Liver (tissue), 8 donors: ENCODE measurements at regions not wholly inside any gene's neighbourhood (a gene's known extent, or its start where the extent isn't known, plus 50 kb on each side); places are given as distances from the start of the nearest gene placed in this dataset.
A peak's percentile ranks its signal among the peaks of the same experiment; 100 is the strongest.

Source experiments
- DNase-seq: peaks from one replicate; pipeline ENCODE4 v3.0.0-alpha.2; 2017; ENCODE audit warnings: low spot score
- H3K27ac ChIP-seq, 2 donors: one replicate each; pipeline ENCODE4 v1.7.0; 2013; ENCODE audit warnings: inconsistent platforms in 2 of 2, low read length in 2 of 2, control low read depth in 1 of 2, low read depth in 1 of 2, mild to moderate bottlenecking in 1 of 2
- H3K27me3 ChIP-seq, 4 donors: one replicate each; pipeline versions ENCODE4 v1.6.1 to v1.7.0; 2013; ENCODE audit warnings: low read length in 3 of 4, inconsistent platforms in 1 of 4, mild to moderate bottlenecking in 1 of 4, moderate library complexity in 1 of 4; ENCODE audit not compliant: control insufficient read depth in 4 of 4, insufficient read depth in 4 of 4
- H3K36me3 ChIP-seq, 4 donors: one replicate each; pipeline versions ENCODE4 v1.6.1 to v1.7.0; 2013; ENCODE audit warnings: low read length in 3 of 4, mild to moderate bottlenecking in 3 of 4, low read depth in 1 of 4, moderate library complexity in 1 of 4; ENCODE audit not compliant: control insufficient read depth in 4 of 4, insufficient read depth in 3 of 4
- H3K4me1 ChIP-seq, 4 donors: one replicate each; pipeline versions ENCODE4 v1.6.1 to v1.7.0; 2013; ENCODE audit warnings: low read length in 3 of 4, mild to moderate bottlenecking in 3 of 4, moderate library complexity in 1 of 4; ENCODE audit not compliant: control insufficient read depth in 4 of 4, insufficient read depth in 4 of 4
- H3K4me3 ChIP-seq, 3 donors: one replicate each; pipeline versions ENCODE4 v1.6.1 to v1.7.0; 2013; ENCODE audit warnings: low read length in 3 of 3, control low read depth in 1 of 3, low read depth in 1 of 3, mild to moderate bottlenecking in 1 of 3
- H3K9ac ChIP-seq, 2 donors: one replicate each; pipeline ENCODE4 v1.7.0; 2013; ENCODE audit warnings: low read length in 2 of 2, mild to moderate bottlenecking in 2 of 2, moderate library complexity in 2 of 2, control low read depth in 1 of 2, low read depth in 1 of 2
- H3K9me3 ChIP-seq, 4 donors: one replicate each; pipeline versions ENCODE4 v1.6.1 to v1.7.0; 2013; ENCODE audit warnings: low read length in 3 of 4; ENCODE audit not compliant: control insufficient read depth in 4 of 4
- CTCF ChIP-seq: fragments of 150-350 bp; IDR thresholded peaks from 2 replicates; pipeline ENCODE4 v1.5.1; 2017; ENCODE audit warnings: improper control_type of control experiment, low read depth, low read length; ENCODE audit not compliant: missing input control
- EGR1 ChIP-seq, 2 donors: IDR thresholded peaks; 2 replicates each; pipeline ENCODE4 v1.6.1; 2016 to 2018; ENCODE audit warnings: antibody characterized with exemption in 2 of 2, low read depth in 2 of 2
- FOXA1 ChIP-seq: IDR thresholded peaks from 2 replicates; pipeline ENCODE4 v1.6.1; 2016; ENCODE audit warnings: antibody characterized with exemption
- FOXA2 ChIP-seq: IDR thresholded peaks from 2 replicates; pipeline ENCODE4 v1.6.1; 2016; ENCODE audit warnings: antibody characterized with exemption
- GABPA ChIP-seq, 2 donors: IDR thresholded peaks in 1 of 2; conservative IDR thresholded peaks in 1 of 2; 2 replicates each; pipeline ENCODE4 v1.6.1; 2016; ENCODE audit warnings: antibody characterized with exemption in 2 of 2, mild to moderate bottlenecking in 1 of 2, moderate library complexity in 1 of 2
- HNF4A ChIP-seq, 2 donors: conservative IDR thresholded peaks; 2 replicates each; pipeline ENCODE4 v1.6.1; 2016; ENCODE audit warnings: antibody characterized with exemption in 2 of 2, mild to moderate bottlenecking in 2 of 2
- HNF4G ChIP-seq: IDR thresholded peaks from 2 replicates; pipeline ENCODE4 v1.6.1; 2016; ENCODE audit warnings: antibody characterized with exemption
- JUND ChIP-seq, 2 donors: IDR thresholded peaks; 2 replicates each; pipeline ENCODE4 v1.6.1; 2016; ENCODE audit warnings: antibody characterized with exemption in 2 of 2
- MAX ChIP-seq: IDR thresholded peaks from 2 replicates; pipeline ENCODE4 v1.6.1; 2016; ENCODE audit warnings: antibody characterized with exemption
- NR2F2 ChIP-seq: IDR thresholded peaks from 2 replicates; pipeline ENCODE4 v1.6.1; 2016; ENCODE audit warnings: antibody characterized with exemption
- RAD21 ChIP-seq, 2 donors: IDR thresholded peaks; 2 replicates each; pipeline ENCODE4 v1.6.1; 2016; ENCODE audit warnings: antibody characterized with exemption in 2 of 2, mild to moderate bottlenecking in 2 of 2
- RXRA ChIP-seq, 2 donors: IDR thresholded peaks; 2 replicates each; pipeline ENCODE4 v1.6.1; 2017 to 2018; ENCODE audit warnings: antibody characterized with exemption in 2 of 2, mild to moderate bottlenecking in 1 of 2
- SP1 ChIP-seq: IDR thresholded peaks from 2 replicates; pipeline ENCODE4 v1.6.1; 2018; ENCODE audit warnings: antibody characterized with exemption, mild to moderate bottlenecking
- TAF1 ChIP-seq: conservative IDR thresholded peaks from 2 replicates; pipeline ENCODE4 v1.6.1; 2016; ENCODE audit warnings: antibody characterized with exemption, mild to moderate bottlenecking
- YY1 ChIP-seq: IDR thresholded peaks from 2 replicates; pipeline ENCODE4 v1.6.1; 2016; ENCODE audit warnings: antibody characterized with exemption, mild to moderate bottlenecking
- ZBTB33 ChIP-seq: IDR thresholded peaks from 2 replicates; pipeline ENCODE4 v1.6.1; 2016; ENCODE audit warnings: antibody characterized with exemption
- WGBS: extraction: QIAGEN DNeasy Blood & Tissue Kit; methylation state at CpG from one replicate; pipeline ENCODE4 v1.1.7; 2013; 5-methylcytosine and 5-hydroxymethylcytosine counted together
- TF ChIP-seq, protein P1 (sequence below): IDR thresholded peaks from 2 replicates; pipeline ENCODE4 v1.6.1; 2016; ENCODE audit warnings: antibody characterized with exemption, mild to moderate bottlenecking
- TF ChIP-seq, protein P2 (sequence below): IDR thresholded peaks from 2 replicates; pipeline ENCODE4 v1.6.1; 2016; ENCODE audit warnings: antibody characterized with exemption
- donor health status: healthy.
- donor health status: healthy.
- donor health status: healthy.
- donor health status: healthy.
- donor health status: healthy.

GRCh38 chr17:83147280-83147679 lies 67.9 kb downstream of the METRNL start (continued):
- TF ChIP-seq ZBTB33 (no peak), MAX (no peak), NR2F2 (no peak), FOXA2 (no peak), GABPA (IDR thresholded peaks at IDR 0.05 in 1 of 2, conservative IDR thresholded peaks at IDR 0.05 in 1 of 2) (no peak), RXRA (IDR thresholded peaks at IDR 0.05) (no peak), FOXA1 (no peak), SP1 (no peak), TAF1 (no peak)

GRCh38 chr17:83148317-83149028 lies 69.1 kb downstream of the METRNL start:
- Histone ChIP-seq H3K4me1 (no peaks in the 10 kb centered on the region), H3K9me3 (no peaks in the 10 kb centered on the region), H3K36me3 (no peaks in the 10 kb centered on the region), H3K27ac (peak overlapping the region in 1 of 2 donors; percentile 42), H3K4me3 (no peak overlapping the region), H3K9ac (no peak overlapping the region), H3K27me3 (no peaks in the 10 kb centered on the region)
- DNase-seq, result no peak
- TF ChIP-seq HNF4A (conservative IDR thresholded peaks at IDR 0.05) (no peak), FOXA2 (no peak), GABPA (IDR thresholded peaks at IDR 0.05 in 1 of 2, conservative IDR thresholded peaks at IDR 0.05 in 1 of 2) (no peak), EGR1 (IDR thresholded peaks at IDR 0.05; ENCODE audit: low read depth in 2 of 2) (no peak), RAD21 (IDR thresholded peaks at IDR 0.05) (no peak), HNF4G (no peak), YY1 (no peak), ZBTB33 (no peak), RXRA (IDR thresholded peaks at IDR 0.05) (no peak), JUND (IDR thresholded peaks at IDR 0.05) (no peak), CTCF (no peak), NR2F2 (no peak), FOXA1 (no peak), TAF1 (no peak), MAX (no peak), SP1 (no peak)
- TF ChIP-seq, protein P1, sequence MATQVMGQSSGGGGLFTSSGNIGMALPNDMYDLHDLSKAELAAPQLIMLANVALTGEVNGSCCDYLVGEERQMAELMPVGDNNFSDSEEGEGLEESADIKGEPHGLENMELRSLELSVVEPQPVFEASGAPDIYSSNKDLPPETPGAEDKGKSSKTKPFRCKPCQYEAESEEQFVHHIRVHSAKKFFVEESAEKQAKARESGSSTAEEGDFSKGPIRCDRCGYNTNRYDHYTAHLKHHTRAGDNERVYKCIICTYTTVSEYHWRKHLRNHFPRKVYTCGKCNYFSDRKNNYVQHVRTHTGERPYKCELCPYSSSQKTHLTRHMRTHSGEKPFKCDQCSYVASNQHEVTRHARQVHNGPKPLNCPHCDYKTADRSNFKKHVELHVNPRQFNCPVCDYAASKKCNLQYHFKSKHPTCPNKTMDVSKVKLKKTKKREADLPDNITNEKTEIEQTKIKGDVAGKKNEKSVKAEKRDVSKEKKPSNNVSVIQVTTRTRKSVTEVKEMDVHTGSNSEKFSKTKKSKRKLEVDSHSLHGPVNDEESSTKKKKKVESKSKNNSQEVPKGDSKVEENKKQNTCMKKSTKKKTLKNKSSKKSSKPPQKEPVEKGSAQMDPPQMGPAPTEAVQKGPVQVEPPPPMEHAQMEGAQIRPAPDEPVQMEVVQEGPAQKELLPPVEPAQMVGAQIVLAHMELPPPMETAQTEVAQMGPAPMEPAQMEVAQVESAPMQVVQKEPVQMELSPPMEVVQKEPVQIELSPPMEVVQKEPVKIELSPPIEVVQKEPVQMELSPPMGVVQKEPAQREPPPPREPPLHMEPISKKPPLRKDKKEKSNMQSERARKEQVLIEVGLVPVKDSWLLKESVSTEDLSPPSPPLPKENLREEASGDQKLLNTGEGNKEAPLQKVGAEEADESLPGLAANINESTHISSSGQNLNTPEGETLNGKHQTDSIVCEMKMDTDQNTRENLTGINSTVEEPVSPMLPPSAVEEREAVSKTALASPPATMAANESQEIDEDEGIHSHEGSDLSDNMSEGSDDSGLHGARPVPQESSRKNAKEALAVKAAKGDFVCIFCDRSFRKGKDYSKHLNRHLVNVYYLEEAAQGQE, result no peak
- TF ChIP-seq, protein P2, sequence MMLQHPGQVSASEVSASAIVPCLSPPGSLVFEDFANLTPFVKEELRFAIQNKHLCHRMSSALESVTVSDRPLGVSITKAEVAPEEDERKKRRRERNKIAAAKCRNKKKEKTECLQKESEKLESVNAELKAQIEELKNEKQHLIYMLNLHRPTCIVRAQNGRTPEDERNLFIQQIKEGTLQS, result no peak
- WGBS, result 86% methylated on average over 17 of the region's 17 CpGs
